Activated effector memory CD4-positive, alpha-beta T cell treated with Interleukin-2 at 50 U/mL for 16 hours (primary cell): ENCODE measurements at regions not wholly inside any gene's neighbourhood (a gene's known extent, or its start where the extent isn't known, plus 50 kb on each side); places are given as distances from the start of the nearest gene placed in this dataset.
"Not testable (repeated sequence)": the region's sequence is repeated elsewhere in the genome, so short reads cannot be mapped to it uniquely, and the experiment has no call there.

ENCODE experiments used
- DNase-seq: peaks from one replicate; pipeline ENCODE4 v3.0.0-alpha.2; 2020

- DNase-seq = not testable (repeated sequence)
Observed at GRCh38 chr2:111596808-111597705, 286.9 kb downstream of the ANAPC1 start.

DNA sequence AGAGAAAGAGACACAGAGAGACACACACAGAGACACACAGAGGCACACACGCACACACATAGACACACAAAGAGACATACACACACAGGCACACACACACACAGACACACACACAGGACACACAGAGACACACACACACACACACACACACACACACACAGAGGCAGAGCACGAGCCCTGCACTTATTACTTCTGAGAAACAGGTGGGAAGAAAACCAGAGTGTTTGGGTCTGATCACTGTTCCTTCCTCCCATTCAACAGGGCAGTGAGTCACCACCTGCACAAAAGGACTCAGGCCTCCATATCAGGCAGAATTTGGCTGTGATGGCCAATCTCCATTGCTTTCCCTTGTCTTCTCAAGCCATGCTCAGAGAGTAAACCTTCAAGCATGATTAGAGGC is 285.0 kb downstream of the ANAPC1 start:
- DNase-seq = not testable (repeated sequence)

- not testable (repeated sequence) for DNase-seq
Observed at GRCh38 chr2:111602259-111602658, 281.7 kb downstream of the ANAPC1 start.

DNA sequence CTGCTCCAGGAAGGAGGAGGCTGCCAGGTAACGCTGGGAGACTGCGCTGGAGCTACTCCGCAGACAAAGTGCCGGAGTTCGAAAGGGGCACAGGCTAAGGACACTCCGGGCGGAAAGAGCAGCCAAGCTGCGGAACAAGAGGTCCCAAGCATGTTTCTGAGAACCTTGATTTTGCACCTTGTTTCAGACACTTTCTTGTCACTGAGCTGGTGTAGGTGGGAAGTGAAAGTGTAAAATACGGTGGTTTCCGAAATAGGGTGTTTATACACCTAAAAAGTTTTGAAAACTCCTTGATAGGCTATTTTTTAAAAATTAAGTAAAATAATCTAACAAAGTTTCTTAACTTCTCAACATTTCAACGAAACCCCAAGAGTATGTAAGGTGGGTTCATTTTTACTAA is 278.2 kb downstream of the ANAPC1 start:
- not testable (repeated sequence) for DNase-seq

DNA sequence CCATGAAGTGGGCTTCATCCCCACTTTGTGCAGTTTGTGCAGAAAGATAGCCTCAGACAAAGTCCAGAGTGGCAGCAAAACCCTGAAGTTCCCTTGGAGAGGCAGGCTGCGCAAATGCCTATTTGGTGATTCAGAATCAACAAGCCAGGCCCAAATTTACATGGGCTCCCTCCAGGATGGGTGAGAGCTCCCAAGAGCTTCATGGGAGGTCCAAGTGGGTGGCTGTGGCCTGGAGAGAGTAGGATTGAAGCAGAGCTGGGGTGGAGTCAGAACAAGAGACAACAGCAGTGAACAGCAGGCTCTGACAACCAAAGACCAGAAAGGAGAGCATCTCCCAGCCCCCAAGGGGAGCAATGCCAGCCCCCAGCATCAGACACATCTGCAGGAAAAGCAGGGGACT is 277.4 kb downstream of the ANAPC1 start:
- DNase-seq = not testable (repeated sequence)

DNA sequence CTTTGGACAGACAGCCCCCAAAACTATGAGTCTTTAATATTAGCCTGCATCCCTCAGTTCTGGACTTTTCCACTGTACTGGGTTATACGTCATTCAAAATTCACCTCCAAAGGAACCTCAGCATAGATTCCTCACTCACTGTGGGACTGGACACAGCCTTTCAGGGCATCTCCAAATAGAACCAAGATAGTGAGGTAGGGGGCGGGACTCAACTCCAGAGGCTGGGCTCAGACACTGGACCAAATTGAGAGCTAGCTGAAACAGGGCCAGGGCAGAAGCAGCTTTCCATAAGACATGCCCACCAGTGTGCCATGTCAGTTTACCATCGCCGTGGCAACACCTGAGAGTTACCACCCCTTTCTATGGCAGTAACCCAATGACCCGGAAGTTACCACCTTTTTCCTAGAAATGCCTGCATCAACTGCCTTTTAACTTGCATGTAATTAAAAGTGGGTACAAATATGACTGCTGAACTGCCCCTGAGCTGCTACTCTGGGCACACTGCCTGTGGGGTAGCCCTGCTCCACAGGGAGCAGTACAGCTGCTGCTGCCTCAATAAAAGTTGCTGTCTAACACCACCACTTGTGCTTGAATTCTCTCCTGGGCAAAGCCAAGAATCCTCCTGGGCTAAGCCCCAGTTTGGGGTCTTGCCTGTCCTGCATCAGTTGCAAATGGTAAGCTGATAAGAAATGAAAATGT is 274.7 kb downstream of the ANAPC1 start:
- not testable (repeated sequence) for DNase-seq

DNA sequence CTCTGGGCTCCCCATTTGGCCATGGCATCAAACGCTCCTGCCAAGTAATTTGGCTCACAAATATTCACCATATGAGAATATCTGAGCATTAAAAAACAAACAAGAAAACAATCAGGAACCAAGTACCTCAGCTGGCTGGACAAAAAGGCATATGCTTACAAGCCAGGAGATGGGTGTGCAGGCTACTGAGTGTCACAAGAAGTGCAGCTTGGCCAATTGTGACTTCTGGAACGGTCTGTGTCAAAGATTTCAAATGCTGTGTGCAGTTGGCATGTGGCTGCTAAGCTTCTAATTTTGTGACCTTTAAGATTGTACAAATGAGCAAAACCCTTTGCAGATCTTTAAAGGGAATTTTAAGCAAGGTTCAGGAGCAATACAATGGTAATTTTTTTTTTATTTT is 274.0 kb downstream of the ANAPC1 start:
- not testable (repeated sequence) for DNase-seq

DNA sequence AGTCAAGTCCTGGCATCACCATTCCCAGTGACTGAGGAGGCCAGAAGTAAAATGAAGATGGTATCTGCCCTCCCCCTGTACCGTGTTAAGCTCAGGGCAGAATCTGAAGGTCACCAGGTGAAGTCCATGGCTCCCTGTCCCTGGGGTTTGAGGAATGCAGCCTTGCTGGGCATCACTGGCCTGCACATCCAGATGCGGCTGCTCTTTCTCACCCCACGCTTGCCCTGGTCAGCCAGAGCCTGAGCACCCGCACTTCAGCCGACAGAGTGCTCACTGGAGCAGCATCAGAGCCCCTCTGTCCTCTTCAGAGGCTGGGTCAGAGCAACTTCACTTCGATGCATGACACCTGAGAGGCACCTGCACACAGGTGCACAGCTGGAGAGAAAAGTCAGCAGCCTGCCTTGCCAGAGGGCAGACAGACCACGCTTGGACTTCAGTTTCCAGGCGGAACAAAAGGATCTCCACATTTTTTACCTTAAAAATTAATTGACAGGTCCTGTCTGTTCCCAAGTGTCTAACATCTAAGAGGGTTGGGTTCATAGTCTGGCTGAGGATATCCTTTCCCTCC is 267.3 kb downstream of the ANAPC1 start:
- no peak for DNase-seq

DNA sequence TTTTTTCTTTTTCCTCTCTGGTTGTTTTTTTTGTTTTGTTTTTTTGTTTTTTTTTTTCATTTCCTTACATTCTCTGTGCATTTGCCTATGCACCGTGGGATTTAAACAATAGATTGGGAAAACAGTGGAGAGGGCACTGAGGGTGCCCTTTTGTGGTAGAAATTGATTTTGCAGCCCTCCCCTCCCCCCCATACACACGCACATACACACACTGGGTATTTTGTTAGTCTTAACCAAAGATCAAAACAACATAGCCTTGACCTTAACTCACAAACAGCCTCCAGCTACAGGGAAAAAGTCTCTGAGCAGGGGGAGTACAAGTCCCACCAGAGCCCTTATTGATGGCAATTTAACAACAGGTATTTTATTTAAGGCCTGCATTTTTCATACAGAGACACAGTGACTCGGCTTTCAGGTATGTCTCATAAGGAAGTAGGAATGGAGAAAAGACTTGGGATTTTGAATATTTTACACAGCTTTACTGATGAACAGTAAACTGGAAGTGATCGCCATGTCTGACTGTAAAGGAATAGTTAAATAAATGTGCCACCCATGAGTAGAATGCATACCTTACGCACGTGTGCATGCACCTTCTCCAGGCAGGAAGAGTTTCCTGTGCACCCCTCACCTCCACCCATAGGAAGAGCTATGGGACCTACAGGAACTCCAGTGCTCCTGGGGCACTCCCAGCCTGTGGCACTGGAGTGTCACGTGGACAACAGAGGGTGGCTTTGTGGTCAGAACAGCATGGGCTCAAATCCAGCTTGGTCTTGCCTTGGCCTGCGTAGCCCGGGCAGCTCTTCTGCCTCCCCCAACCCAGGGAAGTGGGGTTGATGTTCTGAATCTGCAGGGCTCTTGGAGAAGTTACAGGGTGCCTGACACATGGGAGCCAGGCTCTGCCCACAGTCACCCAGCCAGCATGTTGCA is 266.4 kb downstream of the ANAPC1 start:
- DNase-seq = no peak

DNA sequence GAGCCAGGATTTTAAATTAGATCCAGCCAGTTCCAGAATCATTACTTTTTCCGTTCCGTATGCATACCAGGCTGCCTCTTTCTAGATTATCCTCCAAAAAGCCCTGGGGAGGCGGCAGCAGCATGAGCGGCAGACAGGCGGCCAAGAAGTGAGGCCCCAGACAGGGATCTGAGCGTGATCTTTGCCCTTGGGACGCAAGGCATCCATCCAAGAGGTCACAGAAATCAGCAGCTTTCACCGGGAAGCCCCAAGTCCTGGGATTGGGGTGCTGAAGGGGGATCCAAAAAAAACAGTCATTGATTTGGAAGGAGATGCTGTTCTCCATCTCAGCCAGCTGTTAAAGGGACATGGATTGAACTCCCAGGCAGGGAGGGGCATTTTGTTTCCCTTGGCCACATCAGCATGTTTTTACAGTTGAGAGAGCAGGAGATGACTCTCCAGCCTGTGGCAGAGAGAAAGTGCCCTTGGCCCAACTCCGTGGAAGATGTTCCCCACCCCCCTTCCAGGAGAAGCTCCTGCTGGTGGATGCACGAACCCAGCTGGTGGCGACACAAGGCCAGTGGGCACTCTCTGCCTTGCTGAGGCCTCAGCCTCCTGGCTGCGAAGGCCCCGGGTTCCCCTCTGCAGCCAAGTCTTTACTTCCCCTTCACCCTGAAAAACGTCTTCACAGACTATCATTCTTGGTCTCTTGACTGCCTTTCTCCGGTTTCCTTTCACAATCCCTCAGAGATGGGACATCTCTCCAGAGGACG is 265.6 kb downstream of the ANAPC1 start:
- no peak for DNase-seq

- no peak for DNase-seq
Observed at GRCh38 chr2:111618978-111619902, 264.8 kb downstream of the ANAPC1 start.

DNA sequence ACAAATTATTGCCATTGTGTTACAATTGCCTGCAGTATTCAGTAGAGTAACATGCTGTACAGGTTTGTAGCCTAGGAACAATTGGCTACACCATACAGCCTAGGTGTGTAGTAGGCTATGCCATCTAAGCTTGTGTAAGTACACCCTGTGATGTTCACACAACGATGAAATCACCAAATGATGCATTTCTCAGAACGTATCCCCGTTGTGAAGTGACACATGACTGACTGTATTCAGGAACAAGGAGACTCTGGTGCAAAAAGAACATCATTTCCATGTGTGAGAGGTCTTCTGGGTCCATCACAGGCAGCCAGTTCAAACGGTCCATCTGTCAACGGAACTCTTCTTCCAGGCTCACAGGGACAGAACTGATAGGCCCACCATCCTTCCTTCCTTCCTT is 263.7 kb downstream of the ANAPC1 start:
- DNase-seq = no peak

GRCh38 chr2:111622859-111623258 is 261.1 kb downstream of the ANAPC1 start:
- DNase-seq = no peak

DNA sequence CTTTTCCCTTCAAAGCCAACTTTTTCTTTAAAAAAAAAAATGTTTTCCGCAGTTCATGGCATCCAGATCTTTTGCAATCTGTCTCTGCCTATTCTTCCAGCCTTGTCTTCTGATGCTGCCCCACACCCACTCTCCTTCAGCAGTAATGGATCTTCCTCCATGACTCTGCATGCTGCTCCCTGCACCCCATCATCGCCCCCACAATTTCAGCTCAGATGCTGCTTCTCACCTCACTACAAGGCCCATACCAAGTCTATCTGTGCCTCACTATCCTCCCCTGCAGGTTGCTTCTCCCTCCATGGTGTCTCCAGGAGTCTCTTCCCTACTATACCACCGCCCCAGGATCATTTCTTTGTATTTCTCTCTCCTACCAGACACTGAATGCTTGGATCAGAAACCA is 260.6 kb downstream of the ANAPC1 start:
- DNase-seq = no peak

DNA sequence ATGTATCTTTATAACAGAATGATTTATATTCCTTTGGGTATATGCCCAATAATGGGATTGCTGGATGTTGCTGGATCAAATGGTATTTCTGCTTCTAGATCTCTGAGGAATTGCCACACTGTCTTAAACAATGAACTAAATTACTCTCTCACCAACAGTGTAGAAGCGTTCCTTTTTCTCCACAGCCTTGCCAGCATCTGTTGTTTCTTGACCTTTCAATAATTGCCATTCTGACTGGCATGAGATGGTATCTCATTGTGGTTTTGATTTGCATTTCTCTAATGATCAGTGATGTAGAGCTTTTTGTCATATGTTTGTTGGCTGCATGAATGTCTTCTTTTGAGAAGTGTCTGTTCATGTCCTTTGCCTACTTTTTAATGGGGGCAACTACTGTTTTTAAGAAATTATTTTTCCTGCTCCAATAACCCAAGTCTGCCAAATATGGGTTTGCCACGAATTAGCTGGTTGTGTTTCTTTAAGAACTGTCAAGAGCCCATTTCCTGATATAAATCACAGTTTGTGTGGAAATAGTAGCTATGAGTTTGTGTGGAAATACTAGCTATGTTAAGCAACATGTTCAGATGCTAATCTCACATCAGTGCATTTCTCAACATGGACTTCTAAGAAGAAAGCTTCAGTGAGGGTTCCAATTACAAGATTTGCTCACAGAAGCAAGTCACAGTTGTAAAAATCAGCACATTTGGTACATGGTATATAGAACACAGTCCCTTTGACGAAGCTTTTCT is 259.4 kb downstream of the ANAPC1 start:
- DNase-seq = no peak

DNA sequence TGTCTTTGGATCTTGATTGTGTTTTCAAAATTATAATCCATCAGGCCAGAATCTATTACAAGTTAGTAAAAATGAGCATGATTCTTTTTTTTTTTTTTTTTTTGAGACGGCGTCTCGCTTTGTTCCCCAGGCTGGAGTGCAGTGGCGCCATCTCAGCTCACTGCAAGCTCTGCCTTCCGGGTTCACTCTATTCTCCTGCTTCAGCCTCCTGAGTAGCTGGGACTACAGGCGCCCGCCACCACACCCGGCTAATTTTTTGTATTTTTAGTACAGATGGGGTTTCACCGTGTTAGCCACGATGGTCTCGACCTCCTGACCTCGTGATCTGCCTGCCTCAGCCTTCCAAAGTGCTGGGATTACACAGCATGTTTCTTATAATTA is 258.8 kb downstream of the ANAPC1 start:
- not testable (repeated sequence) for DNase-seq

DNA sequence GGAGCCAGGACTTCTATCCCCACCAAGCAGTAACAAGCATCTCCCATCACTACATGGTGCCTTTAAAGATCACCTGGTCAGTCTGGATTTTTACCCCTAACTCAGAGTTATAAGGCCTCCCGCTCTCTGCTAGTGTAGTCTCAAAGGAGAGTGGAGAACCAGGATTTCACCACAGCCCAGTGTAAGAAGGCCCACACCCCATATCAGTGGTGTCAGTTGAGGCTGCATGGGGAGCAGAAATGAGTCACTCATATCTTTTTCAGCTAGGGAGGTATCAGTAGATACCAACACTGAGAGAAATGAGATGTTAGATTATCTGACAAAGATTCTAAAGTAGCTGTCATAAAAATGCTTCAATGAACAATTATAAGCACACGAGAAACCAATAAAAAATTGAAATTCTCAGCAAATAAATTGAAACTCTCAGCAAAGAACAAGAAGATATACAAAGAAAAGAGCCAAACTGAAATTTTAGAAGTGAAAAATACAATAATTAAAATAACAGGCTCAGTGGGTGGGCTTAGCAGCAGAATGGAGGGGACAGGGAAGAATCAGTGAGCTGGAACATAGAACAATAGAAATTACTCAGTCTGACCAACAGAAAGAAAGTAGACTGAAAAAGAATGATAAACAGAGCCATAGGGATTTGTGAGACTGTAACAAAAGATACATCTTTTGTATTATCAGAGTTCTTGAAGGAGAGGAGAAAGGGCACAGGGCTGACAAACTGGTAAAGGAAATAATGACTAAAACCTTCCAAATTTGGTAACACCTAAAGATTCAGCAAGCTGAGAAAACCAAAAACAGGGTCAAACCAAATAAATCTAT is 257.7 kb downstream of the ANAPC1 start:
- no peak for DNase-seq

DNA sequence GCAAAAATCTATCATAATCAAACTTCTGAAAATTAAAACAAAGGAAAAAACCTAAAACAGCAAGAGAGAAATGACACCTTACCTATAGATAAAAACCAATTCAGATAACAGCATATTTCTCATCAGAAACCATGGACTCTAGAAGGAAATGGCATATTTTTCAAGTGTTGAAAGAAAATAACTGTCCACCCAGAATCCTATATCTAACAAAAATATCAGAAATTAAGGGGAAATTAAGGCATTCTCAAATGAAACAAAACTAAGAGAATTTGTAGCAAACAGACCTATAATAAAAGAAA is 257.2 kb downstream of the ANAPC1 start:
- DNase-seq = no peak

GRCh38 chr2:111627256-111627655 is 256.7 kb downstream of the ANAPC1 start:
- DNase-seq = no peak
